Trophoblast cell (in vitro differentiated cells and primary cell): ENCODE measurements at regions not wholly inside any gene's neighbourhood (a gene's known extent, or its start where the extent isn't known, plus 50 kb on each side); places are given as distances from the start of the nearest gene placed in this dataset.
A peak's percentile ranks its signal among the peaks of the same experiment; 100 is the strongest.

Experiments used
- DNase-seq, 2 donors: peaks; one replicate each; pipeline ENCODE4 v3.0.0-alpha.2; 2016
- H2AFZ ChIP-seq: 2 replicates; pipeline ENCODE4 v1.6.1; 2013; ENCODE audit warnings: low read length, moderate library complexity, mild to moderate bottlenecking; ENCODE audit not compliant: insufficient read depth, poor library complexity
- H2AK5ac ChIP-seq: 2 replicates; pipeline ENCODE4 v1.6.1; 2013; ENCODE audit warnings: mild to moderate bottlenecking, low read length
- H2BK120ac ChIP-seq: 2 replicates; pipeline ENCODE4 v1.6.1; 2013; ENCODE audit warnings: low read length, mild to moderate bottlenecking, moderate library complexity; ENCODE audit not compliant: insufficient read depth, poor library complexity
- H2BK12ac ChIP-seq: 2 replicates; pipeline ENCODE4 v1.6.1; 2013; ENCODE audit warnings: mild to moderate bottlenecking, low read length, moderate library complexity
- H2BK5ac ChIP-seq: 2 replicates; pipeline ENCODE4 v1.6.1; 2013; ENCODE audit warnings: low read length, low read depth, moderate library complexity, mild to moderate bottlenecking; ENCODE audit not compliant: poor library complexity
- H3K14ac ChIP-seq: 2 replicates; pipeline ENCODE4 v1.6.1; 2013; ENCODE audit warnings: mild to moderate bottlenecking, low read length
- H3K18ac ChIP-seq: 2 replicates; pipeline ENCODE4 v1.6.1; 2013; ENCODE audit warnings: mild to moderate bottlenecking, low read length
- H3K23ac ChIP-seq: 2 replicates; pipeline ENCODE4 v1.6.1; 2013; ENCODE audit warnings: low read length
- H3K27ac ChIP-seq: 2 replicates; pipeline ENCODE4 v1.5.1; 2013; ENCODE audit warnings: low read depth, mild to moderate bottlenecking, inconsistent platforms, low read length, moderate library complexity
- H3K27me3 ChIP-seq: 2 replicates; pipeline ENCODE4 v1.6.1; 2013; ENCODE audit warnings: inconsistent platforms, mild to moderate bottlenecking, low read length, moderate library complexity; ENCODE audit not compliant: insufficient read depth
- H3K36me3 ChIP-seq, 2 experiments: 1 replicate in 1 of 2; 2 replicates in 1 of 2; pipeline ENCODE4 v1.6.1; 2013; ENCODE audit warnings: low read length in 2 of 2, mild to moderate bottlenecking in 2 of 2, moderate library complexity in 1 of 2; ENCODE audit not compliant: insufficient read depth in 2 of 2, control insufficient read depth in 1 of 2
- H3K4ac ChIP-seq: 2 replicates; pipeline ENCODE4 v1.6.1; 2013; ENCODE audit warnings: low read depth, mild to moderate bottlenecking, low read length, moderate library complexity
- H3K4me1 ChIP-seq, 2 experiments: 1 replicate in 1 of 2; 2 replicates in 1 of 2; pipeline ENCODE4 v1.6.1; 2013; ENCODE audit warnings: low read length in 2 of 2, mild to moderate bottlenecking in 2 of 2, moderate library complexity in 1 of 2; ENCODE audit not compliant: insufficient read depth in 2 of 2, control insufficient read depth in 1 of 2
- H3K4me2 ChIP-seq: 2 replicates; pipeline ENCODE4 v1.6.1; 2013; ENCODE audit warnings: inconsistent platforms, mild to moderate bottlenecking, low read length, moderate library complexity
- H3K4me3 ChIP-seq: 2 replicates; pipeline ENCODE4 v1.5.1; 2013; ENCODE audit warnings: mild to moderate bottlenecking, low read depth, low read length, inconsistent platforms
- H3K79me1 ChIP-seq: one replicate; pipeline ENCODE4 v1.6.1; 2013; ENCODE audit warnings: low read length
- H3K79me2 ChIP-seq: 2 replicates; pipeline ENCODE4 v1.6.1; 2013; ENCODE audit warnings: low read length, mild to moderate bottlenecking; ENCODE audit not compliant: control insufficient read depth, insufficient read depth, poor library complexity
- H3K9ac ChIP-seq: 2 replicates; pipeline ENCODE4 v1.6.1; 2013; ENCODE audit warnings: mild to moderate bottlenecking, low read length
- H3K9me3 ChIP-seq: 2 replicates; pipeline ENCODE4 v1.6.1; 2013; ENCODE audit warnings: low read depth, mild to moderate bottlenecking, control low read depth, inconsistent platforms, low read length; ENCODE audit not compliant: insufficient read depth
- H4K12ac ChIP-seq: 2 replicates; pipeline ENCODE4 v1.6.1; 2013; ENCODE audit warnings: low read depth, mild to moderate bottlenecking, low read length, moderate library complexity
- H4K8ac ChIP-seq: 2 replicates; pipeline ENCODE4 v1.6.1; 2013; ENCODE audit warnings: low read depth, mild to moderate bottlenecking, low read length, moderate library complexity
- H4K91ac ChIP-seq: one replicate; pipeline ENCODE4 v1.6.1; 2013; ENCODE audit warnings: low read depth, mild to moderate bottlenecking, low read length, moderate library complexity
- WGBS: extraction: QIAGEN DNeasy Blood & Tissue Kit; methylation state at CpG from one replicate; pipeline ENCODE4 v1.1.7; 2013; ENCODE audit warnings: missing lambda C conversion rate; ENCODE audit not compliant: insufficient read length, insufficient coverage; ENCODE audit errors: extremely low coverage; 5-methylcytosine and 5-hydroxymethylcytosine counted together

DNA sequence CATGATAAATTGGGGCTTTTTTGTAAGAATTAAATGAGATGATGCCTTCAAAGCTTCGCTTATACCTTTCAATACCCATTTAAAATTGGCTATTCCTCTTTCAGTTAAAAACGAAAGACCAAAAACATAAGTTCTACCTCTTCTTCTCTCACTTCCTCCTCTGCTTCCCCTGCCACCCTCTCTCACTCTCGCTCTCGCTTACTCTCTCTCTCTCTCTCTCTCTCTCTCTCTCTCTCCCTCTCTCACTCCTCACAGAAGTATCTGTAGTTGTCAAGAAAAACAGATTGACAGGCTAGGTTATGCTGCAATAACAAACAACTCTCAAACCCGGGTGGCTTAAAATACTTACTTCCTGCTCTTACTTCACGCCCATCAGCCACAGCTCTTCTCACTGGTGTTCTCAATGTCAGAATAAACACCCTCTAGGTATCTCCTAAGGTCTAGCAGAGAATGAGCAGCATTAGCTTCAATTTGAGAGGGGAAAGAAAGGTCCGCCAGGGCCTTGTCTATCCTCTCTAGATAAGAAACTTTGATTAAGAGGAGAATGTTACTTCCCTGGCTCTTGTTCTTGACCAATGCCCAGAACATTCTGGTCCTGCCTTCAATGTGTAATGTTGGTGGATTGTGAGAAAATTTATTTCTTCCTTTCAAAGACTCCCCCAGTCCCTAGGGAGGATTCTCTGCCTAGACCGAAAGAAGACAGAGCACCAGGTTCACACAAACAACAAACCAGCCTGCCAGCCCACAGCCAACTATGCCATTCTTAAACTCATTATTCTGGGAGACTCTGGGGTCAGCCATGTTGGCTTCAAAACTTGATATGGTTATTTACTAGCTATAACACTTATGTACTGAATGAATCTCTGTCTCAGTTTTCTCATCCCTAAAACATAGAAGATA is 1028.7 kb downstream of the XPNPEP1 start:
- 100% methylated on average over 2 of the region's 8 CpGs for WGBS

DNA sequence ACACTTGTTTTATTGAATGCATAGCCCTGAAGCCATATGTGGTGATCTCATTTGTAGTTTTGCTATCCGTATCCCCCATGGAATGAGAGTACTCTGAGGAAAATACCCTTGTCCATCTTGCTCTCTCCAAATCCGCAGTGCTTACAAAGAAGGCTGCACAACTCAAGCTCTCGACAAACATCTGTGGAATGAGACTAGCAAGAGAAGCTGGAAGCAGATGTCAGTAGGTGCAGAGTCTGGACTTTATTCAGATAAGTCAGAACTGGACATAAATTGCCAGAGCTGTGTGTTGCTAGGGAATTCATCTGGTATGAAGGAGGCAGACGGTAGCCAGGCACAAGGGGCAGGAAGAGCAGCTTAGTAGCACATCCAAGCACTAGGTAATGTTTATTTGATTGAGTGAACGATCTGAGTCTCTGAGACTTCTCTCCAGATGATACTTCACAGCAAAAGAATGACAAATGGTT is 1046.2 kb downstream of the XPNPEP1 start:
- H4K8ac ChIP-seq, result no peak overlapping the region
- no CpG with 5 or more reads among the region's 5 CpGs for WGBS
- H4K91ac ChIP-seq, result no peak overlapping the region

More for the DNA sequence above, 1028.7 kb downstream of the XPNPEP1 start:
- no peak for DNase-seq
- Histone ChIP-seq H2BK5ac (no peak overlapping the region), H3K4me3 (no peak overlapping the region), H3K79me1 (no peaks in the 10 kb centered on the region), H3K4ac (no peak overlapping the region), H3K18ac (no peak overlapping the region), H3K27ac (no peak overlapping the region), H3K4me1 (no peaks in the 10 kb centered on the region), H4K8ac (no peak overlapping the region), H3K36me3 (no peaks in the 10 kb centered on the region), H3K23ac (no peak overlapping the region), H3K79me2 (no peaks in the 10 kb centered on the region), H4K12ac (no peak overlapping the region), H2AK5ac (no peak overlapping the region), H3K9me3 (no peaks in the 10 kb centered on the region), H3K27me3 (no peaks in the 10 kb centered on the region), H2BK120ac (no peak overlapping the region), H2AFZ (no peak overlapping the region), H3K9ac (no peak overlapping the region), H3K4me2 (no peak overlapping the region), H4K91ac (no peak overlapping the region), H2BK12ac (no peak overlapping the region), H3K14ac (no peak overlapping the region)

DNA sequence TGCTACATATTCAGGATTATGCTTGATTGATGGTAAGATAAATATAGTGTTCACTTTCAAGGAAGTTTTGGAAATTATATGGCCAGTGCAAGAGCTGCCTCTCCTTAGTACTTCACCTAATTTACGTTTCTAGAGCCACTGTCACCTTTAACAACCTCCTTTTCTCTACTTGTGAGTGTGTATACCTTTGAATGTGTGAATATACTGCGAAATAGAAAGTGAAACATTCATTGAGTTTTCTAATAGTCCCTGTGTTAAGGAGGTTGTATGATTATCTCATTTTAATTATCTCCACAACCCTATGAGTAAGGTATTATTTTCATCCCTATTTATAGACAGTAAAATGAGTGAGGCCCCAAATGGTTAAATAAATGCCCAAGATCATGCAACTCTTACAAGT is 1050.5 kb downstream of the XPNPEP1 start:
- Histone ChIP-seq H3K4ac (no peak overlapping the region), H3K4me2 (no peak overlapping the region), H2AFZ (no peak overlapping the region), H3K79me2 (no peaks in the 10 kb centered on the region), H4K12ac (no peak overlapping the region), H2AK5ac (no peak overlapping the region), H2BK5ac (no peak overlapping the region), H3K4me1 (peaks cover 7 to 8% of the 10 kb centered on the region in 2 experiments), H3K4me3 (no peak overlapping the region), H3K9me3 (no peaks in the 10 kb centered on the region), H2BK120ac (no peak overlapping the region), H3K27me3 (no peaks in the 10 kb centered on the region), H4K8ac (no peak overlapping the region), H2BK12ac (no peak overlapping the region), H3K9ac (no peak overlapping the region), H3K18ac (no peak overlapping the region), H4K91ac (no peak overlapping the region), H3K79me1 (no peaks in the 10 kb centered on the region), H3K36me3 (no peaks in the 10 kb centered on the region), H3K14ac (no peak overlapping the region), H3K23ac (no peak overlapping the region), H3K27ac (no peak overlapping the region)
- no CpG with 5 or more reads among the region's 2 CpGs for WGBS
- no peak for DNase-seq

More for the DNA sequence above, 1046.2 kb downstream of the XPNPEP1 start:
- Histone ChIP-seq H3K27ac (peak overlapping the region; percentile 28), H3K9me3 (no peaks in the 10 kb centered on the region), H3K4me3 (no peak overlapping the region), H3K36me3 (no peaks in the 10 kb centered on the region), H3K79me2 (no peaks in the 10 kb centered on the region), H3K4ac (no peak overlapping the region), H2AK5ac (no peak overlapping the region), H2AFZ (no peak overlapping the region), H3K23ac (no peak overlapping the region), H3K9ac (no peak overlapping the region), H3K79me1 (no peaks in the 10 kb centered on the region), H4K12ac (no peak overlapping the region), H3K14ac (no peak overlapping the region), H3K4me1 (peaks cover 7 to 8% of the 10 kb centered on the region in 2 experiments), H2BK12ac (no peak overlapping the region), H3K4me2 (no peak overlapping the region), H3K27me3 (no peaks in the 10 kb centered on the region), H2BK120ac (no peak overlapping the region), H2BK5ac (no peak overlapping the region), H3K18ac (no peak overlapping the region)
- no peak for DNase-seq

DNA sequence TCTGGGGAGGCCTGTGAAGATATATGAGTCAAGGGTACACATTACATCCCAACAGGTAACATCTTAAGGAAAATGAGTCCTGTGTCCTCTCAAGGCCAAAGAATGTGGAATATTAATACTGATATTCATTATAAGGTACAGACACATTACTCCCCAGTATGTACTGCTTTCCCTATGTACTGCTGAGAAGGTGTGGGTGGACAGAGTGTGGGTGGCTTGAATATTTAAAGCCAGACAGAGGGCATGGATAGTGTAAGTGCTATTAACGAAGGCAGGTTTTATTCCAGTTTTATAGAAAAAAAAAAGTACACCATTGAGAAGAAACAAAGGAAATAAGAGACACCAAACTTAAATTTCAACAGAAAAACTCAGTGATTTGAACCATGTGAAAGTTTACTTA is 1054.4 kb downstream of the XPNPEP1 start:
- DNase-seq, result no peak
- H3K4ac ChIP-seq, result no peak overlapping the region
- no peaks in the 10 kb centered on the region for H3K9me3 ChIP-seq
- no peak overlapping the region for H2AK5ac ChIP-seq
- H3K79me1 ChIP-seq, result no peaks in the 10 kb centered on the region
- no peak overlapping the region for H4K91ac ChIP-seq
- H3K4me3 ChIP-seq, result no peak overlapping the region
- H3K18ac ChIP-seq, result no peak overlapping the region
- H3K9ac ChIP-seq, result no peak overlapping the region
- no CpG with 5 or more reads among the region's 1 CpG for WGBS
- no peaks in the 10 kb centered on the region for H3K79me2 ChIP-seq
- no peaks in the 10 kb centered on the region for H3K4me1 ChIP-seq
- no peak overlapping the region for H4K8ac ChIP-seq
- H3K27me3 ChIP-seq, result no peaks in the 10 kb centered on the region
- no peak overlapping the region for H3K23ac ChIP-seq
- no peak overlapping the region for H3K14ac ChIP-seq
- H2BK5ac ChIP-seq, result no peak overlapping the region
- no peak overlapping the region for H3K27ac ChIP-seq
- no peak overlapping the region for H2BK120ac ChIP-seq
- no peaks in the 10 kb centered on the region for H3K36me3 ChIP-seq
- no peak overlapping the region for H2AFZ ChIP-seq
- no peak overlapping the region for H3K4me2 ChIP-seq
- no peak overlapping the region for H4K12ac ChIP-seq
- H2BK12ac ChIP-seq, result no peak overlapping the region
